ENCODE measurements at regions not wholly inside any gene's neighbourhood (a gene's known extent, or its start where the extent isn't known, plus 50 kb on each side); places are given as distances from the start of the nearest gene placed in this dataset.

DNA sequence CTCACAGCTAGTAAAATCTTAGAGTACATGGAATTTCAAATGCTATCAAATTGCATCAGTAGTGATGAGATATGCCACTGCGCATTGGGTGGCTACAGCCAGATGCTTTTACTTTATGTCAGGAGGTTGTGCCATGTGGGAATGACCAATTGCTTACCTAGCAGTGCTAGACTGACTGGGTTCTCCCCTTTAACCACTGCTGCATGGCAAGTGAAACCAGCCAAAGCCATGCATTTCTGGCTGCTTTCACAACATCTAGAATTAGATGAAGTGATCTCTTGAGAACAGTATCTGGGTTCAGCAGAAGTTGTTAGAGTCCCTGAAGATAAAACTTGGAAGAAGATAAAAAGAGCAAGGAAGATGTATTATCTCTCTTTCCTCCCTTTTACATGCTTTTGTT lies 1174.2 kb upstream of the CDH2 start:
- TF ChIP-seq, protein P1, sequence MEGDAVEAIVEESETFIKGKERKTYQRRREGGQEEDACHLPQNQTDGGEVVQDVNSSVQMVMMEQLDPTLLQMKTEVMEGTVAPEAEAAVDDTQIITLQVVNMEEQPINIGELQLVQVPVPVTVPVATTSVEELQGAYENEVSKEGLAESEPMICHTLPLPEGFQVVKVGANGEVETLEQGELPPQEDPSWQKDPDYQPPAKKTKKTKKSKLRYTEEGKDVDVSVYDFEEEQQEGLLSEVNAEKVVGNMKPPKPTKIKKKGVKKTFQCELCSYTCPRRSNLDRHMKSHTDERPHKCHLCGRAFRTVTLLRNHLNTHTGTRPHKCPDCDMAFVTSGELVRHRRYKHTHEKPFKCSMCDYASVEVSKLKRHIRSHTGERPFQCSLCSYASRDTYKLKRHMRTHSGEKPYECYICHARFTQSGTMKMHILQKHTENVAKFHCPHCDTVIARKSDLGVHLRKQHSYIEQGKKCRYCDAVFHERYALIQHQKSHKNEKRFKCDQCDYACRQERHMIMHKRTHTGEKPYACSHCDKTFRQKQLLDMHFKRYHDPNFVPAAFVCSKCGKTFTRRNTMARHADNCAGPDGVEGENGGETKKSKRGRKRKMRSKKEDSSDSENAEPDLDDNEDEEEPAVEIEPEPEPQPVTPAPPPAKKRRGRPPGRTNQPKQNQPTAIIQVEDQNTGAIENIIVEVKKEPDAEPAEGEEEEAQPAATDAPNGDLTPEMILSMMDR (IDR thresholded peaks at IDR 0.05; ENCODE audit: borderline replicate concordance, insufficient read depth, low read depth, low read length) = no peak
- no peak overlapping the region for H3K4me3 ChIP-seq (ENCODE audit: low read depth, low read length)

DNA sequence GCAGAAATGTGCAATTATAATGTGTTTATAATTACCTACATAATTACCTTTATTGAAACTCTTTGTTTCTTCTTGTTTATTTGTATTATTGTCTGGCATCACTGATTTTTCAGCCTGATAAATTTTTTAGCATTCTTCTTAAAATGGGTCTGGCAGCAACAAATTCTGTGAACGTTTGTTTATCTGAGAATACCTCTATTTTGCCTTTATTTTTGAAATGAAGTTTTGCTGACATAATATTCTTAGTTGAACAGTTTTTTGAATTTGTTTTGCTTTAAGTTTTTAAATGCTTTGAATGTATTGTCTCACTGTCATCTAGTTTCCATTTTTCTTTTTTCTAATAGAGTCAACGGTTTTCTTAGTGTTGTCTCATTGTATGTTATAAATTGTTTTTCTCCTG lies 1152.0 kb upstream of the CDH2 start:
- TF ChIP-seq, protein P1 (IDR thresholded peaks at IDR 0.05; ENCODE audit: borderline replicate concordance, insufficient read depth, low read depth, low read length) = no peak
- H3K4me3 ChIP-seq (ENCODE audit: low read depth, low read length) = no peak overlapping the region

DNA sequence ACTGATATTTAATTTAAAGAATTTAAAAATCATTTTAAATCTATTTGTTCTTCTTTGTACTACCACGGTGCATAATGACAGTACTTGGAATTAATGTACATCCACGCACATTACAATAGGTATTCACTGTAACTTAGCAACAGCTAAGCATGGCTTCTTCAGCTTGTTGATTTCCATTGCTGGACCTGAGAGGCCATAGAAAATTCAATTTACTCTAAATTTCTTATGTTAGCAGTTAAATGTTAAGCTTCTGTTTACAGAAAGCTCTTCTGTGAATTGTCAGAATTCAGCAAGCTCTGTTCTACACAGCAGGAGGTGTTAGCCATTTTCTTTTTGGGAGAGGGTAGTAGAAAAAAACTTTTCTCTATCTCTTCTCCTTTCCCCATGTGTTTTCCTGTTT lies 1149.3 kb upstream of the CDH2 start:
- TF ChIP-seq, protein P1 (IDR thresholded peaks at IDR 0.05; ENCODE audit: borderline replicate concordance, insufficient read depth, low read depth, low read length) = no peak
- H3K4me3 ChIP-seq (ENCODE audit: low read depth, low read length) = no peak overlapping the region

DNA sequence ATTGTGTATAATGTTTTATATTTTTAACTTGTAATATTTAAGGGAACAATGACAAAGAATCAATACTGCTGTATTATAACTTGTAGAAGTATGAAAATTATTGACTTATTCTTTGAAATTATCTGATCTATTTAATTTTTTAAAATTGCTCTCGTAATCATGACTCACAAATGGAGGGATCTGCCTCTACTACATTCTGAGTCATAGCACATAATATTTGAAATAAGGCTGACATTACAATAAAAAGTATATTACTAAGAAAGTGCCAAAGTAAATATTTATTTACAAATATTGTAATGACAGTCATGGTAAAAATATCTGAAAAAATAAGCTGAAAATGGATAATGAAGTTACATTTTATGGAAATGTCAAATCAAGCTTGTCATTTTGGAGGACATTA lies 1144.6 kb upstream of the CDH2 start:
- H3K4me3 ChIP-seq (ENCODE audit: low read depth, low read length) = no peak overlapping the region
- TF ChIP-seq, protein P1 (IDR thresholded peaks at IDR 0.05; ENCODE audit: borderline replicate concordance, insufficient read depth, low read depth, low read length) = no peak

DNA sequence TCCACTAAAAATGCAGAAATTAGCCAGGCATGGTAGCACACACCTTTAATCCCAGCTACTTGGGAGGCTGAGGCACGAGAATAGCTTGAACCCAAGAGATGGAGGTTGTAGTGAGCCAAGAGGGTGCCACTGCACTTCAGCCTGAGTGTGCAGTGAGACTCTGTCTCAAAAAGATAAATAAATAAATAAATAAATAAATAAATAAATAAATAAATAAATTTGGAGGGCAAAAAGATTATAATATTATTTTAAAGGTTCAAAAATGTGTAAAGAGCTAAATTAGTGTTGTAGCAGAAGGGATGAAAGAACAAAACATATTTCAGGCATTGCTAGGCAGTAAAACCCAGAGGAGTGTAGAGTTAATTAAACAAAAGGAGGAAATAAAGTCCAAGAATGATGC lies 1136.4 kb upstream of the CDH2 start:
- TF ChIP-seq, protein P1 (IDR thresholded peaks at IDR 0.05; ENCODE audit: borderline replicate concordance, insufficient read depth, low read depth, low read length) = no peak
- H3K4me3 ChIP-seq (ENCODE audit: low read depth, low read length) = no peak overlapping the region

DNA sequence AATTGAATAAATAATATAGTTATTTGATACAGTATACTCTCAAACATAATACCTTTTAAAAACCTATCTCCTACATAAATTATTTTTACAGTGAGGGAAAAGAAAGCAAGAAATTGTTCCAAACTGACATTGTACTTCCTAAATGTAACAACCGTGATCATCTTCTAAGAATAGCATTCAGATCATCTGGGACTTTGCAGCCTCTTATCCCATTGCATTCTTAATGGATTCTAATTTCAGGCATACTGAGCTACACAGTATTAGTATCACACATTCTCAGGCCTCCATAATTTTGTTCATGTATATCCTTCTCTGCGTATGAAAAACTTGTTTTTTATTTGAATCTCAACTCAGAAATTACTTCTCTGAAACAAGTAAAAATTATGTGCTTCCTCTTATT lies 1134.7 kb upstream of the CDH2 start:
- TF ChIP-seq, protein P1 (IDR thresholded peaks at IDR 0.05; ENCODE audit: borderline replicate concordance, insufficient read depth, low read depth, low read length) = no peak
- no peak overlapping the region for H3K4me3 ChIP-seq (ENCODE audit: low read depth, low read length)

DNA sequence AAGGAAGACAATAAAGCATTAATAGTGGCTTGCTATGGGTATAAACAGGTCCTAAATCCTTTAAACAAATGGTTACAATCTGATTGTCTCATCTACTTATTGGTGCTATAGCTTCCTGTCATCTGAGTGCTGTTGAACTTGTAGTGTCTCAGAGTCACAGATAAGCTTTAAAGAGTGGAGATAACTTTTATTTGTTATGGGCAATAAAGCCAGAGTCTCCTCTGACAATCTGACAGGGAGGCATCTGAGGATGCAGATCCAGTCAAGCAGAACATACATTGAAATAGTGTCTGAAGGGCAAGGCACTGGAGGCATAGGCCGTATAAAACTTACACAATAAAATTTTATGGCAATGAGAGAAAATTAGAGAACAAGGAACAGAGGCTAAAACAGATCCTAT lies 1132.4 kb upstream of the CDH2 start:
- H3K4me3 ChIP-seq (ENCODE audit: low read depth, low read length) = no peak overlapping the region
- TF ChIP-seq, protein P1 (IDR thresholded peaks at IDR 0.05; ENCODE audit: borderline replicate concordance, insufficient read depth, low read depth, low read length) = no peak

Measured in GM12875 (cell line).